Ishikawa (cell line): ENCODE measurements at regions not wholly inside any gene's neighbourhood (a gene's known extent, or its start where the extent isn't known, plus 50 kb on each side); places are given as distances from the start of the nearest gene placed in this dataset.

Experiments used
- CEBPB ChIP-seq: IDR thresholded peaks from 2 replicates; pipeline ENCODE4 v1.6.1; 2012
- CREB1 ChIP-seq: IDR thresholded peaks from 2 replicates; pipeline ENCODE4 v1.6.1; 2012; ENCODE audit warnings: low read depth
- EGR1 ChIP-seq: IDR thresholded peaks from 2 replicates; pipeline ENCODE4 v1.6.1; 2012
- EP300 ChIP-seq: IDR thresholded peaks from 2 replicates; pipeline ENCODE4 v1.6.1; 2012; ENCODE audit warnings: borderline replicate concordance
- FOXM1 ChIP-seq: IDR thresholded peaks from 2 replicates; pipeline ENCODE4 v1.6.1; 2012; ENCODE audit warnings: low read depth, borderline replicate concordance
- MAX ChIP-seq: IDR thresholded peaks from 2 replicates; pipeline ENCODE4 v1.6.1; 2012
- NFIC ChIP-seq: IDR thresholded peaks from 2 replicates; pipeline ENCODE4 v1.6.1; 2012
- RAD21 ChIP-seq: IDR thresholded peaks from 2 replicates; pipeline ENCODE4 v1.6.1; 2012; ENCODE audit warnings: low read depth
- REST ChIP-seq: IDR thresholded peaks from 2 replicates; pipeline ENCODE4 v1.6.1; 2012; ENCODE audit warnings: low read depth, mild to moderate bottlenecking
- TAF1 ChIP-seq: IDR thresholded peaks from 2 replicates; pipeline ENCODE4 v1.6.1; 2012; ENCODE audit warnings: low read depth, mild to moderate bottlenecking
- TCF12 ChIP-seq: IDR thresholded peaks from 2 replicates; pipeline ENCODE4 v1.6.1; 2012; ENCODE audit warnings: low read depth
- TEAD4 ChIP-seq: IDR thresholded peaks from 2 replicates; pipeline ENCODE4 v1.6.1; 2012
- USF1 ChIP-seq: IDR thresholded peaks from 2 replicates; pipeline ENCODE4 v1.6.1; 2012
- YY1 ChIP-seq: IDR thresholded peaks from 2 replicates; pipeline ENCODE4 v1.6.1; 2012; ENCODE audit warnings: low read depth
- ZBTB7A ChIP-seq: IDR thresholded peaks from 2 replicates; pipeline ENCODE4 v1.6.1; 2012; ENCODE audit warnings: low read depth

- no peak for TF ChIP-seq RAD21
- TF ChIP-seq EP300: no peak
- no peak for TF ChIP-seq TEAD4
- no peak for TF ChIP-seq TCF12
- TF ChIP-seq TAF1: no peak
- no peak for TF ChIP-seq EGR1
- TF ChIP-seq YY1: no peak
- no peak for TF ChIP-seq USF1
- TF ChIP-seq REST: no peak
- TF ChIP-seq CREB1: no peak
- TF ChIP-seq MAX: no peak
Observed at GRCh38 chr2:57934659-57935058, 111.9 kb upstream of the VRK2 start.

- TF ChIP-seq TEAD4: no peak
- no peak for TF ChIP-seq TAF1
- TF ChIP-seq YY1: no peak
- no peak for TF ChIP-seq EGR1
- TF ChIP-seq MAX: no peak
- TF ChIP-seq USF1: no peak
- TF ChIP-seq REST: no peak
- TF ChIP-seq RAD21: no peak
- TF ChIP-seq CEBPB: no peak
- no peak for TF ChIP-seq NFIC
- TF ChIP-seq FOXM1: no peak
- TF ChIP-seq TCF12: no peak
- no peak for TF ChIP-seq ZBTB7A
- no peak for TF ChIP-seq CREB1
- no peak for TF ChIP-seq EP300
Observed at GRCh38 chr2:57936216-57936615, 110.4 kb upstream of the VRK2 start.

GRCh38 chr2:57937456-57937855, 109.2 kb upstream of the VRK2 start:
- no peak for TF ChIP-seq YY1
- no peak for TF ChIP-seq NFIC
- no peak for TF ChIP-seq CEBPB
- TF ChIP-seq TEAD4: no peak

- no peak for TF ChIP-seq CEBPB
- no peak for TF ChIP-seq TAF1
- TF ChIP-seq NFIC: no peak
- no peak for TF ChIP-seq FOXM1
- no peak for TF ChIP-seq TCF12
- TF ChIP-seq MAX: no peak
- TF ChIP-seq CREB1: no peak
- no peak for TF ChIP-seq EP300
- no peak for TF ChIP-seq USF1
- no peak for TF ChIP-seq REST
- no peak for TF ChIP-seq ZBTB7A
Observed at GRCh38 chr2:57941816-57942215, 104.8 kb upstream of the VRK2 start.
